GM12891 (cell line): ENCODE measurements at regions not wholly inside any gene's neighbourhood (a gene's known extent, or its start where the extent isn't known, plus 50 kb on each side); places are given as distances from the start of the nearest gene placed in this dataset.

Experiments
- POLR2A ChIP-seq: IDR thresholded peaks from 2 replicates; pipeline ENCODE4 v1.6.1; 2011; ENCODE audit warnings: low read depth, low read length, control low read depth
- POU2F2 ChIP-seq: IDR thresholded peaks from 2 replicates; pipeline ENCODE4 v1.6.1; 2011; ENCODE audit warnings: low read depth, mild to moderate bottlenecking, control low read depth, low read length, moderate library complexity
- TAF1 ChIP-seq: IDR thresholded peaks from 2 replicates; pipeline ENCODE4 v1.6.1; 2011; ENCODE audit warnings: low read depth, low read length, control low read depth

- TF ChIP-seq POU2F2 (no peak), POLR2A (no peak), TAF1 (no peak)
These were observed 374.1 kb upstream of the ACO1 start for GRCh38 chr9:32010322-32010721.
